ENCODE measurements at regions not wholly inside any gene's neighbourhood (a gene's known extent, or its start where the extent isn't known, plus 50 kb on each side); places are given as distances from the start of the nearest gene placed in this dataset.

DNA sequence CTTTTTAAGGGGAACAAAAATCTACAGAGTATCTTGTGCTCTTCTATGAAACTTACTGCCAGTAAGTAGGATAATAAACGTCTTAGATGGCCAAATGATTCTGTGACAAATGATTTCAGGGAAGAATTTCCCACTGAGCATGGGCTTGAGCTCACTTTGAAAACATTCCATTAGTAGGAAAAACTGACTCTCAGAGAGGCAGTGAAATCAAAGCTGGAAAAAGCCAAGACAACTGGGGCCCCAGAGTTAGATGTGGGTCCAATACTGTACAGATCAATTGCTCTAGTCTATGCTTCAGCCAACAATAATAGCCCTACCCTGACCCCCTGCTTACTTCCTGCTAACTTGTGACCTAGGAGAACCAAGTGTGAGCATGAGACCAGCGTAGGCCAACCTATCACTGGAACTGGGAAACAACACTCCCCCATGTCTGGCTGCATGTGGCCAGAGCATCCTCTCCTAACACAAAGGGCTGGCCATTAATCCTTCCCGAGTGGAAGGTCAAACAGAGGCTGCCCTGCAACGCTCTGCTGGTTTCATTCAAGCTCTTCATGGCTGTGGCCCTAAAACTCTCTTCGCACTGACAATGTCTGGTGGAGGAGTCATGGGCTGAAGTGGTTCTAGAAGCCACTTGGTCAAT lies 68.8 kb downstream of the FOXB1 start:
- TF ChIP-seq CTCF (IDR thresholded peaks at IDR 0.05; ENCODE audit: low read depth, low read length, missing control alignments): no peak
- H3K4me3 ChIP-seq (replicated peaks; ENCODE audit: low read depth, low read length): no peak overlapping the region
- no peak for DNase-seq (ENCODE audit: extremely low read depth, low read depth)

GRCh38 chr15:60073466-60073840 lies 69.3 kb downstream of the FOXB1 start:
- DNase-seq (ENCODE audit: extremely low read depth, low read depth): no peak

GRCh38 chr15:60074181-60074885 lies 70.2 kb downstream of the FOXB1 start:
- DNase-seq (ENCODE audit: extremely low read depth, low read depth): no peak
- no peak overlapping the region for H3K4me3 ChIP-seq (replicated peaks; ENCODE audit: low read depth, low read length)
- TF ChIP-seq CTCF (IDR thresholded peaks at IDR 0.05; ENCODE audit: low read depth, low read length, missing control alignments): no peak

More at GRCh38 chr15:60073466-60073840, 69.3 kb downstream of the FOXB1 start:
- H3K4me3 ChIP-seq (replicated peaks; ENCODE audit: low read depth, low read length): no peak overlapping the region
- TF ChIP-seq CTCF (IDR thresholded peaks at IDR 0.05; ENCODE audit: low read depth, low read length, missing control alignments): no peak

DNA sequence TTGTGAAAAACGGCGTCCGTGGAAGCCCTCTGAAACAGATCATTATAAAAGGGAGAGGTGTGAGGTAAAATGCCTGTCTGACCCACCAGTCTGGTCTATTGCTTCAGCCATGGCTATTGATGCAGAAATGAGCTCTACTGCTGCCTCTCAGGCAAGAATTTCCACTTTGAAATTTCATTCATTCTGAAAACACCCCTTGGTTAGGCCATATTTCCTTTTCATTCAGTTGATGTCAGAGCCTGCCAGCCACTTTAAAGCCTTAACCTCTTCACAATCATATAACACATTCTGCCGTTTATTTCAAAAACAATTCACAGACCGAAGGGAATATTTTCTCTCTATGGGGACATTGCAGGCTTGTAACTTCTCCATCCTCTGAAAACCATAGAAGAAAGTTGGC lies 71.9 kb downstream of the FOXB1 start:
- no peak for TF ChIP-seq CTCF (IDR thresholded peaks at IDR 0.05; ENCODE audit: low read depth, low read length, missing control alignments)
- no peak for DNase-seq (ENCODE audit: extremely low read depth, low read depth)
- H3K4me3 ChIP-seq (replicated peaks; ENCODE audit: low read depth, low read length): no peak overlapping the region

DNA sequence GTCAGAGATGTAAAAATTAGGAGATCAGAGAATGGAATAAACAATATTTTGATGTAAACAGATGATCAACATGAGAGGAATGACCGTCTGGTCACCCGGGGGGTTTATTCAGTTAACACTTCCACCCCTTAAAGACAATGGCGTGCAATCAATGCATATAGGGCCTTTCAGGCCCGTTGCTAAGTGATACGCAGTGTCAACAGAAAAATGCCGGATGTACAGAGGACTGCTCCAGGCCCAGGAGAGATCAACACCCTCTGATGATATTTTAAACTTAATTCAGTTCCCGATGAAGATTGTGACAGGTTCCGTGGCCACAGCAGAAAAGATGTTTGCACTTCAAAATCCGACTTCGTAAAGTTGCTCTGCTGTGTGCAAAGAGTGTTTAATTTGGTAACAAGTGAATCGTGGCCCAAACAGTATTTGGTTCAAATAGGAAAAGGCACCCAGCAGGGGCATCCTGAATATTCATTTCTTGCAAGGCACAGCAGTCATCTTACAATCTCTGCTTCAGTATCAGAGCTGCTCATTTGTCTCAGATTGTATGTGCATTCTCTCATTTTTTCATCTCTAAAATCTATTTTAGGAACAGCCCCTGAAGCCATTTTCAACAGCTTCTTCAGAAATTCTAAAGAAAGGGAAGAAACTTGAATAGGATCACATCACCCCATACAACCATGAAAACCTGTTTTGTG lies 72.6 kb downstream of the FOXB1 start:
- H3K4me3 ChIP-seq (replicated peaks; ENCODE audit: low read depth, low read length): no peak overlapping the region
- DNase-seq (ENCODE audit: extremely low read depth, low read depth): no peak
- TF ChIP-seq CTCF (IDR thresholded peaks at IDR 0.05; ENCODE audit: low read depth, low read length, missing control alignments): no peak

- no peak overlapping the region for H3K4me3 ChIP-seq (replicated peaks; ENCODE audit: low read depth, low read length)
- TF ChIP-seq CTCF (IDR thresholded peaks at IDR 0.05; ENCODE audit: low read depth, low read length, missing control alignments): no peak
- no peak for DNase-seq (ENCODE audit: extremely low read depth, low read depth)
Measured at GRCh38 chr15:60077581-60078359, 73.7 kb downstream of the FOXB1 start.

Measured in HFF-Myc (cell line).